HEK293 (cell line): ENCODE measurements at regions not wholly inside any gene's neighbourhood (a gene's known extent, or its start where the extent isn't known, plus 50 kb on each side); places are given as distances from the start of the nearest gene placed in this dataset.

Source experiments
- CTCF ChIA-PET: fragments of 350-600 bp; formaldehyde crosslinking; extraction: SDS; loops from one replicate; lab custom pipeline; 2021; ENCODE audit warnings: antibody characterized with exemption; lab: Yijun Ruan, JAX
- POLR2A ChIA-PET: fragments of 300-600 bp; formaldehyde crosslinking; extraction: SDS; loops from one replicate; lab custom pipeline; 2020; ENCODE audit warnings: antibody characterized with exemption, inconsistent platforms; lab: Yijun Ruan, JAX
- H3K27ac ChIP-seq: fragments of 200-500 bp; sonication (Bioruptor generic); 2 replicates; pipeline ENCODE4 v1.5.1; 2014; ENCODE audit warnings: low read depth, low read length, control low read depth, inconsistent platforms; ENCODE audit errors: extremely low read depth
- H3K36me3 ChIP-seq, 2 experiments: fragments of 200-500 bp in 1 of 2; sonication (Bioruptor generic) in 1 of 2; 1 replicate in 1 of 2; 2 replicates in 1 of 2; pipeline ENCODE4 v1.5.1; 2014 to 2017; ENCODE audit warnings: inconsistent platforms in 2 of 2, low read length in 2 of 2; ENCODE audit not compliant: control insufficient read depth in 2 of 2, insufficient read depth in 1 of 2
- H3K4me1 ChIP-seq: fragments of 200-500 bp; sonication (Bioruptor generic); 2 replicates; pipeline ENCODE4 v1.5.1; 2014; ENCODE audit warnings: mild to moderate bottlenecking, low read length, inconsistent platforms; ENCODE audit not compliant: control insufficient read depth, insufficient read depth
- H3K4me3 ChIP-seq: 2 replicates; pipeline ENCODE4 v1.5.1; 2011; ENCODE audit warnings: low read depth, mild to moderate bottlenecking, control low read depth, low read length, moderate library complexity
- H3K9me3 ChIP-seq: fragments of 200-500 bp; sonication (Bioruptor generic); 2 replicates; pipeline ENCODE4 v1.5.1; 2014; ENCODE audit warnings: low read depth, low read length, inconsistent platforms; ENCODE audit not compliant: control insufficient read depth, insufficient read depth
- BCL11B ChIP-seq: fragments of 450-650 bp; formaldehyde crosslinking; IDR thresholded peaks from 2 replicates; pipeline ENCODE4 v1.5.1; 2016; ENCODE audit warnings: low read depth, missing biosample characterization, missing genetic modification characterization
- FEZF1 ChIP-seq: fragments of 450-650 bp; formaldehyde crosslinking; IDR thresholded peaks from 2 replicates; pipeline ENCODE4 v1.5.1; 2016; ENCODE audit warnings: missing biosample characterization, missing genetic modification characterization
- KLF7 ChIP-seq: fragments of 450-650 bp; formaldehyde crosslinking; IDR thresholded peaks from 2 replicates; pipeline ENCODE4 v1.5.1; 2016; ENCODE audit warnings: missing biosample characterization, missing genetic modification characterization, borderline replicate concordance
- MEIS1 ChIP-seq: sonication (generic); formaldehyde crosslinking; IDR thresholded peaks from 2 replicates; pipeline ENCODE4 v1.8.1; 2022; ENCODE audit warnings: missing genetic modification reagents, mild to moderate bottlenecking, borderline replicate concordance
- PRDM4 ChIP-seq: fragments of 450-650 bp; formaldehyde crosslinking; IDR thresholded peaks from 2 replicates; pipeline ENCODE4 v1.5.1; 2017; ENCODE audit warnings: missing biosample characterization, missing genetic modification characterization
- SP7 ChIP-seq: fragments of 450-650 bp; formaldehyde crosslinking; IDR thresholded peaks from 2 replicates; pipeline ENCODE4 v1.5.1; 2016; ENCODE audit warnings: missing biosample characterization, missing genetic modification characterization
- ZNF248 ChIP-seq: fragments of 450-650 bp; formaldehyde crosslinking; IDR thresholded peaks from 2 replicates; pipeline ENCODE4 v1.5.1; 2017; ENCODE audit warnings: missing biosample characterization, missing genetic modification characterization
- ZNF274 ChIP-seq, 2 experiments: fragments of 200-500 bp in 1 of 2; fragments of 450-650 bp in 1 of 2; sonication (Bioruptor generic) in 1 of 2; formaldehyde crosslinking in 1 of 2; IDR thresholded peaks; 2 replicates each; pipeline versions ENCODE4 v1.5.1 to v1.6.1; 2014 to 2016; ENCODE audit warnings: borderline replicate concordance in 1 of 2, inconsistent platforms in 1 of 2, low read length in 1 of 2, missing biosample characterization in 1 of 2, missing genetic modification characterization in 1 of 2
- ZNF280C ChIP-seq: fragments of 450-650 bp; formaldehyde crosslinking; IDR thresholded peaks from 2 replicates; pipeline ENCODE4 v1.5.1; 2016; ENCODE audit warnings: missing biosample characterization, missing genetic modification characterization
- ZNF354C ChIP-seq: fragments of 450-650 bp; formaldehyde crosslinking; IDR thresholded peaks from 2 replicates; pipeline ENCODE4 v1.5.1; 2016; ENCODE audit warnings: missing biosample characterization, missing genetic modification characterization, low read depth, borderline replicate concordance
- ZNF426 ChIP-seq: fragments of 450-650 bp; formaldehyde crosslinking; IDR thresholded peaks from 2 replicates; pipeline ENCODE4 v1.5.1; 2017; ENCODE audit warnings: missing biosample characterization, missing genetic modification characterization, mild to moderate bottlenecking, inconsistent platforms, moderate library complexity
- ZNF548 ChIP-seq: fragments of 450-650 bp; formaldehyde crosslinking; IDR thresholded peaks from 2 replicates; pipeline ENCODE4 v1.5.1; 2016; ENCODE audit warnings: missing biosample characterization, missing genetic modification characterization
- ZNF571 ChIP-seq: fragments of 450-650 bp; formaldehyde crosslinking; IDR thresholded peaks from 2 replicates; pipeline ENCODE4 v1.5.0; 2017; ENCODE audit warnings: missing biosample characterization, missing genetic modification characterization
- ZNF621 ChIP-seq: fragments of 450-650 bp; formaldehyde crosslinking; IDR thresholded peaks from 2 replicates; pipeline ENCODE4 v1.5.1; 2017; ENCODE audit warnings: missing biosample characterization, missing genetic modification characterization
- ZNF692 ChIP-seq: fragments of 450-650 bp; formaldehyde crosslinking; IDR thresholded peaks from 2 replicates; pipeline ENCODE4 v1.5.1; 2016; ENCODE audit warnings: missing biosample characterization, missing genetic modification characterization
- ZNF707 ChIP-seq: fragments of 450-650 bp; formaldehyde crosslinking; IDR thresholded peaks from 2 replicates; pipeline ENCODE4 v1.5.1; 2016; ENCODE audit warnings: missing biosample characterization, missing genetic modification characterization
- ZNF830 ChIP-seq: fragments of 450-650 bp; IDR thresholded peaks from 2 replicates; pipeline ENCODE4 v1.5.0; 2018; ENCODE audit warnings: missing biosample characterization, missing genetic modification characterization, low read depth, mild to moderate bottlenecking, moderate library complexity
- ZSCAN16 ChIP-seq: fragments of 450-650 bp; formaldehyde crosslinking; IDR thresholded peaks from 2 replicates; pipeline ENCODE4 v1.5.1; 2016; ENCODE audit warnings: missing biosample characterization, missing genetic modification characterization
- ZSCAN23 ChIP-seq: fragments of 450-650 bp; formaldehyde crosslinking; IDR thresholded peaks from 2 replicates; pipeline ENCODE4 v1.5.1; 2016; ENCODE audit warnings: missing biosample characterization, missing genetic modification characterization
- TF ChIP-seq, protein P1 (sequence below): fragments of 450-650 bp; formaldehyde crosslinking; IDR thresholded peaks from 2 replicates; pipeline ENCODE4 v1.5.1; 2016; ENCODE audit warnings: missing biosample characterization, missing genetic modification characterization

GRCh38 chr14:71235875-71236274 is 328.6 kb downstream of the PCNX1 start:
- H3K27ac ChIP-seq = no peak overlapping the region
- no peaks in the 10 kb centered on the region for H3K9me3 ChIP-seq
- ChIA-PET POLR2A (no interaction called here), CTCF (interaction anchor here (0.8 kb wide), 1 partner anchor 24 kb away, joined by 10 read pairs; no protein-coding TSS in a partner anchor)
- H3K36me3 ChIP-seq = no peaks in the 10 kb centered on the region
- no peak overlapping the region for H3K4me3 ChIP-seq
- no peaks in the 10 kb centered on the region for H3K4me1 ChIP-seq
- TF ChIP-seq ZNF248 (tag by site-specific recombination) (no peak), ZNF621 (tag by site-specific recombination) (no peak), ZSCAN16 (tag by site-specific recombination) (no peak), ZNF354C (tag by site-specific recombination) (no peak), ZNF692 (tag by site-specific recombination) (no peak), FEZF1 (tag by site-specific recombination) (no peak), ZNF830 (tag by site-specific recombination) (no peak), ZSCAN23 (no peak)
- TF ChIP-seq, protein P1, sequence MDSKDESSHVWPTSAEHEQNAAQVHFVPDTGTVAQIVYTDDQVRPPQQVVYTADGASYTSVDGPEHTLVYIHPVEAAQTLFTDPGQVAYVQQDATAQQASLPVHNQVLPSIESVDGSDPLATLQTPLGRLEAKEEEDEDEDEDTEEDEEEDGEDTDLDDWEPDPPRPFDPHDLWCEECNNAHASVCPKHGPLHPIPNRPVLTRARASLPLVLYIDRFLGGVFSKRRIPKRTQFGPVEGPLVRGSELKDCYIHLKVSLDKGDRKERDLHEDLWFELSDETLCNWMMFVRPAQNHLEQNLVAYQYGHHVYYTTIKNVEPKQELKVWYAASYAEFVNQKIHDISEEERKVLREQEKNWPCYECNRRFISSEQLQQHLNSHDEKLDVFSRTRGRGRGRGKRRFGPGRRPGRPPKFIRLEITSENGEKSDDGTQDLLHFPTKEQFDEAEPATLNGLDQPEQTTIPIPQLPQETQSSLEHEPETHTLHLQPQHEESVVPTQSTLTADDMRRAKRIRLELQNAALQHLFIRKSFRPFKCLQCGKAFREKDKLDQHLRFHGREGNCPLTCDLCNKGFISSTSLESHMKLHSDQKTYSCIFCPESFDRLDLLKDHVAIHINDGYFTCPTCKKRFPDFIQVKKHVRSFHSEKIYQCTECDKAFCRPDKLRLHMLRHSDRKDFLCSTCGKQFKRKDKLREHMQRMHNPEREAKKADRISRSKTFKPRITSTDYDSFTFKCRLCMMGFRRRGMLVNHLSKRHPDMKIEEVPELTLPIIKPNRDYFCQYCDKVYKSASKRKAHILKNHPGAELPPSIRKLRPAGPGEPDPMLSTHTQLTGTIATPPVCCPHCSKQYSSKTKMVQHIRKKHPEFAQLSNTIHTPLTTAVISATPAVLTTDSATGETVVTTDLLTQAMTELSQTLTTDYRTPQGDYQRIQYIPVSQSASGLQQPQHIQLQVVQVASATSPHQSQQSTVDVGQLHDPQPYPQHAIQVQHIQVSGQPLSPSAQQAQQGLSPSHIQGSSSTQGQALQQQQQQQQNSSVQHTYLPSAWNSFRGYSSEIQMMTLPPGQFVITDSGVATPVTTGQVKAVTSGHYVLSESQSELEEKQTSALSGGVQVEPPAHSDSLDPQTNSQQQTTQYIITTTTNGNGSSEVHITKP = no peak

DNA sequence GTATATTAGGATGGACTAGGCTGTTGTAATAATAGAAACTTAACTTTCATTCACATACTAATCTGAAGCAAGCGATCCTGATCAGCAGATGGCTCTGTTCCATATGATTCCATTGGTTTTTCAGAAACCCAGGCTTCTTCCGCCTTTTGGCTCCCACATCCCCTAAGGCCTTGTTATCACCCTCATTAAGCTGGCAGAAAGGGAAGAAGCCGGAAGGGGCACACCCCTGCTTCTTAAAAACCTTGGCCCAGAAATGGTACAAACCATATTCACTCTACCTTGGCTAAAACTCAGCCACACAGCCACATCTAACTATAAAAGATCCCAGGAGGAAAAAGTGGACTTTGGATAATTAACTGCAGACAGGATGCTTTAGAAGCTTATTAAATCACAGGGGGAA is 329.2 kb downstream of the PCNX1 start:
- H3K27ac ChIP-seq = no peak overlapping the region
- TF ChIP-seq ZNF571 (tag by site-specific recombination) (no peak), SP7 (tag by site-specific recombination) (no peak), PRDM4 (no peak)
- no peaks in the 10 kb centered on the region for H3K36me3 ChIP-seq
- H3K4me1 ChIP-seq = no peaks in the 10 kb centered on the region
- ChIA-PET POLR2A (no interaction called here), CTCF (interaction anchor here (1.0 kb wide), 1 partner anchor 168 kb away, joined by 3 read pairs; no protein-coding TSS in a partner anchor)
- H3K4me3 ChIP-seq = no peak overlapping the region
- H3K9me3 ChIP-seq = no peaks in the 10 kb centered on the region

- ChIA-PET POLR2A (no interaction called here), CTCF (interaction anchor here (1.0 kb wide), 1 partner anchor 167 kb away, joined by 3 read pairs; no protein-coding TSS in a partner anchor)
- Histone ChIP-seq H3K9me3 (no peaks in the 10 kb centered on the region), H3K4me3 (no peak overlapping the region), H3K27ac (no peak overlapping the region), H3K4me1 (no peaks in the 10 kb centered on the region), H3K36me3 (no peaks in the 10 kb centered on the region)
- TF ChIP-seq MEIS1 (CRISPR knock-in tag) (no peak), ZNF274 (IDR thresholded peaks at IDR 0.05; ENCODE audit: low read length) (no peak), ZNF274 (tag by site-specific recombination; IDR thresholded peaks at IDR 0.05; ENCODE audit: borderline replicate concordance) (no peak), ZNF707 (tag by site-specific recombination) (no peak), BCL11B (no peak), KLF7 (no peak), ZNF548 (tag by site-specific recombination) (no peak), ZNF426 (tag by site-specific recombination) (no peak), ZNF280C (tag by site-specific recombination) (no peak), ZNF621 (tag by site-specific recombination) (no peak)
Measured at GRCh38 chr14:71237556-71237955, 330.3 kb downstream of the PCNX1 start.
